GM12891 (cell line): ENCODE measurements at regions not wholly inside any gene's neighbourhood (a gene's known extent, or its start where the extent isn't known, plus 50 kb on each side); places are given as distances from the start of the nearest gene placed in this dataset.
"Not testable (repeated sequence)": the region's sequence is repeated elsewhere in the genome, so short reads cannot be mapped to it uniquely, and the experiment has no call there.

Source experiments
- DNase-seq: peaks from one replicate; pipeline ENCODE4 v3.0.0; 2011; ENCODE audit warnings: low spot score; ENCODE audit not compliant: insufficient read length
- FAIRE-seq: peaks from 2 replicates; lab custom pipeline; 2011; peaks lifted over from hg19 to GRCh38; lab: Jason Lieb, UNC
- PAX5 ChIP-seq: IDR thresholded peaks from 2 replicates; pipeline ENCODE4 v1.6.1; 2011; ENCODE audit warnings: low read length, moderate library complexity, mild to moderate bottlenecking; ENCODE audit not compliant: insufficient read depth, severe bottlenecking
- POLR2A ChIP-seq: IDR thresholded peaks from 2 replicates; pipeline ENCODE4 v1.6.1; 2011; ENCODE audit warnings: low read depth, low read length, control low read depth
- POLR2AphosphoS5 ChIP-seq: IDR thresholded peaks from 2 replicates; pipeline ENCODE4 v1.6.1; 2011; ENCODE audit warnings: low read depth, low read length, control low read depth
- POU2F2 ChIP-seq: IDR thresholded peaks from 2 replicates; pipeline ENCODE4 v1.6.1; 2011; ENCODE audit warnings: low read depth, mild to moderate bottlenecking, control low read depth, low read length, moderate library complexity
- SPI1 ChIP-seq: IDR thresholded peaks from 2 replicates; pipeline ENCODE4 v1.6.1; 2011; ENCODE audit warnings: low read depth, low read length, control low read depth
- TAF1 ChIP-seq: IDR thresholded peaks from 2 replicates; pipeline ENCODE4 v1.6.1; 2011; ENCODE audit warnings: low read depth, low read length, control low read depth

DNA sequence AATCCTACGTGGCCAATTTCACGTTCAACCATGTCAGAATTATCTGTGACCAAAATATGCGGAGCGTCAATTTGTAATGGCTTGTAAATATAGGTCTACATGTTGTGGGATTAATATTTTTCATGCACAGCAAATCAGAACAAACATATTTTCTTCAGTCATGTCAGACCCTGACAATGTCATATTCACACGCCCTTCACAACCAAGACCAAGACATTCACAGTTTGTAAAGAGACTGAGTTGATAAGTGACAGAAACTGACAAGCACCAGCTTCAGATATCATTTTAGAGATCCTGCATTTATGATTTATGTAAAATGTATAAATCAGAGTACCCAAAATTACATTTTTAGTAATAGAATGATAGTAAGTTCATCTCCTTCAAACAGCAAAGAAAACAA is 57.3 kb upstream of the NOVA1 start:
- FAIRE-seq (no peak), DNase-seq (no peak)
- no peak for TF ChIP-seq SPI1
- no peak for TF ChIP-seq POLR2A
- no peak for TF ChIP-seq PAX5
- no peak for TF ChIP-seq POLR2AphosphoS5
- no peak for TF ChIP-seq TAF1
- TF ChIP-seq POU2F2: no peak

DNA sequence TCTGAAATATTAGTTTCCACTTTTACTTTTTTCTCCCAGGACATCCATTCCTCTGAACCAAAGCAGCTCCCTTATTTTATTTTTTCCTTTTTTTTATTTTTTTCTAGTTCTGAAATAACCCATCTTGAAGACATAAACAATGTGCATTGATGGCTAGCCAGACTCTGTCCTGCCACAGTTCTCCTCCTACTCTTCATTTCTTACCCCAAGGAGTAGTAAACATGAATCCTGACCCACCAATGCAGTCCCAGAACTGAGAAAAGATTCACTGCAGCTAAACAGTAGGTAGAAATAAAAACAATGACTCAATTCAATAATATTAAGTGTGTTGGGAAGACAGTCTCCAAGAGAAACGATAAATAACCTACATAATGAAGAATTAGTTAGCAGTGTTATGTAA is 65.7 kb upstream of the NOVA1 start:
- no peak for FAIRE-seq
- TF ChIP-seq TAF1 (no peak), POU2F2 (no peak), SPI1 (no peak), POLR2AphosphoS5 (no peak), POLR2A (no peak), PAX5 (no peak)
- no peak for DNase-seq

DNA sequence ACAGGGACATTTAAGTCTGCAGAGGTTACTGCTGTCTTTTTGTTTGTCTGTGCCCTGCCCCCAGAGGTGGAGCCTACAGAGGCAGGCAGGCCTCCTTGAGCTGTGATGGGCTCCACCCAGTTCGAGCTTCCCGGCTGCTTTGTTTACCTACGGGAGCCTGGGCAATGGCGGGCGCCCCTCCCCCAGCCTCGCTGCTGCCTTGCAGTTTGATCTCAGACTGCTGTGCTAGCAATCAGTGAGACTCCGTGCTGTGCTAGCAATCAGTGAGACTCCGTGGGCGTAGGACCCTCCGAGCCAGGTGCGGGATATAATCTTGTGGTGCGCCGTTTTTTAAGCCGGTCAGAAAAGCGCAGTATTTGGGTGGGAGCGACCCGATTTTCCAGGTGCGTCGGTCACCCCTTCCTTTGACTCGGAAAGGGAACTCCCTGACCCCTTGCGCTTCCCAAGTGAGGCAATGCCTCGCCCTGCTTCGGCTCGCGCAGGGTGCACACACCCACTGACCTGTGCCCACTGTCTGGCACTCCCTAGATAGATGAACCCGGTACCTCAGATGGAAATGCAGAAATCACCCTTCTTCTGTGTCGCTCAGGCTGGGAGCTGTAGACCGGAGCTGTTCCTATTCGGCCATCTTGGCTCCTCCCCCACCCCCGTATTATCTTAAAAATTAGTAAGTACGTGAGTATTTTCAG is 81.0 kb upstream of the NOVA1 start:
- not testable (repeated sequence) for DNase-seq, FAIRE-seq

DNA sequence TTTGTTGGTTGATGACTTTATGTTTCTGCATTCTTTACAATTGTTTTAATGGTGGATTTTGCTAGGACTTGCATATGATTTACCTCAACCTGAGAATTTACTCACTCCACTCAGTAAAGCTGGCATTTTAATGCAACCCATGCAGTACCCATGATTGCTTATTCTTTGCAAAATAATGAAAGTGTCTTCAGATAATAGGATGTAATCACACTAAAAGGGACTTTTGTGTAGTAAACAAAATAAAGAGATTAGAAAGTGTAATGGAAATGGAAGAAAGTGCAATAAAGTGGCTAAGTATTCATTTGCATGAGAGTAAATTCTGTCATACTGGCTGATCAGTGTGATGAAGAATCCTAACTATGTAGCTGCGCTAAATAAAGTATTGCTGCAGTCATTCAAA is 87.6 kb upstream of the NOVA1 start:
- no peak for FAIRE-seq

DNA sequence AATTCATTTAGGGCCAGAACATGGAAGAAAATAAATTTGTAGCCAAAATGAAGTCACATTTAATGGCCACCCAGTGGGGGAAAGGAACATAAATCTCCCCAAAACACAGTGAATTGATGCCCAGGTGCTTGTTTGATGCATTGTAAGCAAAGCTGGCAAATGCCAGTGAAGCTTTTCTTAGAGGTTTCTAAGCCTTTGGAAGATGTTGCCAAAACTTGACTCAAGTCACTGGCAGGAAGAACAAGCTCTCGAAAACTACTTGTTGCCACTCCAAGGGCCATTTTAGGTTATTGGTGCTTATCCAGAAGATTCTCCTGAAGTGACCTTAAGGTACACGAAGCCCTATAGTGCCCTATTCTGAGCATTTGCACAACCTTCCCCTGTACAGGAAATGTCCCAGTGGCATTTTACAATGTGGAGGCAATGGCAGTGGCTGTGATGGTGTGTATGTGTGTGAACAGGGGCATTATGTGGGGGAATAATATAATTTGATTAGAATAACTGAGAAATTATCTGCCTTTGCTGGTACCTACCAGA is 89.5 kb upstream of the NOVA1 start:
- DNase-seq (no peak), FAIRE-seq (no peak)
- TF ChIP-seq POU2F2: no peak
- TF ChIP-seq POLR2A: no peak
- TF ChIP-seq PAX5: no peak
- no peak for TF ChIP-seq TAF1
- no peak for TF ChIP-seq SPI1
- TF ChIP-seq POLR2AphosphoS5: no peak

More for the DNA sequence above, 87.6 kb upstream of the NOVA1 start:
- no peak for DNase-seq
- TF ChIP-seq POLR2A (no peak), POU2F2 (no peak)

DNA sequence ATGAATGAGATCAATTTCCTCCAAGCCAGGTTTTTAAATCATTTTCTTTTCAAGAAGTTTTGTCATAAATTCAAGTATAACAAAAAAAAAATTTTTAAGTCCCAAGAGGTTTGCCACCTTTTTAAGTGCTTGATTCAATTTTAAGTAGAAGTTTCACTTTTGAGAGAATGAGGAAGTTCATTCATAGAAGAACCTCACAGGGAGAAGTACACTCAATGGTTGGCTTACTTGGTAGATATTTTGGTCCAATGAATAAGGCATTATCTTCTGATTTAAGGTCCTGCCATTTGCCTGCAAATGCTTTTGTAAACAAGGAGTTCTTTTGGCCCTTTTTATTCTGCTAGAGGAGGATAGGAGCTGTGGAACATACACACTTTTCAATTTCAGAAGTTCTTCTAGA is 96.7 kb upstream of the NOVA1 start:
- no peak for TF ChIP-seq PAX5
- TF ChIP-seq TAF1: no peak
- TF ChIP-seq POLR2AphosphoS5: no peak
- no peak for TF ChIP-seq POLR2A
- TF ChIP-seq POU2F2: no peak
- no peak for TF ChIP-seq SPI1
- FAIRE-seq: no peak
- DNase-seq: no peak

DNA sequence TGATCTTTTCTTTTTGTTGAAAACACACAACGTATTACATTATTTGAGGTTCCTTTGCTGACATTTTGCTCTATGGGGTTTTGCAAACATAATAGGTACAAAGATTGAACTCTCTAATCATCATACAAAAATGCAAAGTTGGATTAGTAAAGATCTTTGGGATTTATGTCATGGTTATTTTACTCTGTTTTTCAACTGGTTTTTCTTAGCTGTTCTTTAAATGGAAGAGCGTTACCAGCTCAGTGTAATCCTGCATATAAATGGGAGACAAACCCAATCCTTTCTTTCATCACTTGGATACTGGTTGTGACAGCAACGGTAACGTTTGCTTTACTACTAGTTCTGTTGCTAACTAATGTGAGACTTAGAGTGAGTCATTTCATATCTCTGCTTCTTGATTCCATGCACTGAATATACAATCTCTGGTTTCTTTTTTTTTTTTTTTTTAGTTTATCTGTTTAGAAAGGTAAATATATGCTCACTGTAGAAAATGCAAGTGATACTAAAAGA is 104.9 kb upstream of the NOVA1 start:
- TF ChIP-seq PAX5 (no peak), POLR2AphosphoS5 (no peak), SPI1 (no peak), TAF1 (no peak), POU2F2 (no peak), POLR2A (no peak)
- FAIRE-seq (no peak), DNase-seq (no peak)

DNA sequence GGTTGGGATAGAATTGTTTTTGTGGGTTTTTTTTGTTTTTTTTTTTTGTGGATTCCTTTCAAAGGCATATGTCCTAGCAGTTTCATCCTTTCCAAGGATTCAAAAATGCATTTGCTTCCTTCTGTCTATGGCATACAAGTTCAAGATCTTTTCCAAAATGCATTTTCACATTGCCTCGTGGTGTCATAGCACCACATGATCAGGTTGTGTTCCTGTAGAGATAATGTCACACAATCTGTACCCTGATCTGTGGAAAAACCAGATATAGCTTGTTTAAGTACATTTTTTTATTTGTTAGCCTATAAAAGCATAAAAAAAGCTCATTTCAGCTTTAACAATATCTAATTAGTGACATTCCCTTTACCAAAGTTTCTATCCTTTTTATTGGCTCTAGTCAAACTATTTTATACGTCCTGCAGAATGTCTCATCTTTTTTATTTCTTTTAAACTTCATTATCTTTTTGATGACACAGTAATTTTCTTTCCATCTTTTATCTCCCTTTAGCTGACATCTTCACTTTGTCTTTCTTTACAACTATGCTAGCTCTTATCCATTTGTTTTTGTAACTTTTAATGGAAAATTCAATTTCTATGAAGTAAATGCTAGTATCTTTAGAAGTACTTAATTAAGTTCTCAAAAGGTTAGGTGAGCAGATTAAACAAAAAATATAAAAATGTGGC is 106.0 kb upstream of the NOVA1 start:
- DNase-seq (no peak), FAIRE-seq (no peak)
- TF ChIP-seq PAX5 (no peak), TAF1 (no peak), POLR2AphosphoS5 (no peak), SPI1 (no peak), POLR2A (no peak), POU2F2 (no peak)

DNA sequence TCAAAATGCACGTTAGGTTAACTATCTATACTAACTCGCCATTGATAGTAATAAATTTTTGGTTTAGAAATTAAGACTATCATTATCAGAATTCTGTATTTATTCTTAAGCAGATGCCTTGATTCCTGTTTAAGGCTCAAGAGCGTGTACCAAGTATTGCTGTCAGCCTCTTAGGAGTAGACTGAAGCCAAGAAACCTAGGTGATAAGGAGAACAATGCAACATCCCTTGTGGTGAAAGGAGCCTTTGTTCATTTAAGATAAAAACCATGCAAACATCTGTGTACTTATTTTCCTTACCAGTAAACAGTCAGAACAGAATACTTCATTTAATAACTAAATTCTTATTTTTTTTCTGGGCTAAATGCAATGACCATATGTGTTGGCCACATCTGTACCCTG is 109.4 kb upstream of the NOVA1 start:
- no peak for TF ChIP-seq PAX5
- no peak for DNase-seq
- FAIRE-seq: no peak

DNA sequence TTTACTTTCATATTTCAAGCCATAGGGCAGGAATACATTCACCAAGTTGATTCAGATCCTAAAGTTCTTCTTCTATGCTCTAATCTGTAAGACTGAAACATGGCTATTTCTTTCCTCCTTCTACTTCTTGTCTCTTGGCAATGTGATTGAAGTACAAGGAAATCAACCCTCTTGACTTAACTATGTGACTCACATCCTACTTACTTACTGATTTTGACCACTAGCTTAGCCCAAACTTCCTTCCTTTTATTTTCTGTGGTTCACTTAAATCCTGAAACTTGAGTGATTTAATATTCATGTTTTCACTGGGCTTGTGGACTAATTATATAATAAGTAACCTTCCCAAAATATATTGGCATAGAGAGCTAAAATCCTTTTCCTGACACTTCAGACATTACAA is 111.2 kb upstream of the NOVA1 start:
- no peak for DNase-seq
- no peak for FAIRE-seq
- no peak for TF ChIP-seq PAX5
- no peak for TF ChIP-seq POLR2A
